ENCODE measurements at regions not wholly inside any gene's neighbourhood (a gene's known extent, or its start where the extent isn't known, plus 50 kb on each side); places are given as distances from the start of the nearest gene placed in this dataset.

GRCh38 chr4:107279733-107280132, 243.6 kb upstream of the DKK2 start:
- no peak for TF ChIP-seq CTCF (conservative IDR thresholded peaks at IDR 0.05; ENCODE audit: low read depth in 2 of 2)
- TF ChIP-seq EZH2 (IDR thresholded peaks at IDR 0.05; ENCODE audit: low read depth, unreplicated experiment): no peak
- no peak for TF ChIP-seq POLR2AphosphoS5 (IDR thresholded peaks at IDR 0.05; ENCODE audit: low read depth)
- no peak for TF ChIP-seq NANOG (IDR thresholded peaks at IDR 0.05; ENCODE audit: borderline replicate concordance)
- no peak for TF ChIP-seq EZH2phosphoT487 (IDR thresholded peaks at IDR 0.05; ENCODE audit: unreplicated experiment)
- no peak for TF ChIP-seq CREB1 (CRISPR knock-in tag; IDR thresholded peaks at IDR 0.05; ENCODE audit: low read depth)
- TF ChIP-seq, protein P1, sequence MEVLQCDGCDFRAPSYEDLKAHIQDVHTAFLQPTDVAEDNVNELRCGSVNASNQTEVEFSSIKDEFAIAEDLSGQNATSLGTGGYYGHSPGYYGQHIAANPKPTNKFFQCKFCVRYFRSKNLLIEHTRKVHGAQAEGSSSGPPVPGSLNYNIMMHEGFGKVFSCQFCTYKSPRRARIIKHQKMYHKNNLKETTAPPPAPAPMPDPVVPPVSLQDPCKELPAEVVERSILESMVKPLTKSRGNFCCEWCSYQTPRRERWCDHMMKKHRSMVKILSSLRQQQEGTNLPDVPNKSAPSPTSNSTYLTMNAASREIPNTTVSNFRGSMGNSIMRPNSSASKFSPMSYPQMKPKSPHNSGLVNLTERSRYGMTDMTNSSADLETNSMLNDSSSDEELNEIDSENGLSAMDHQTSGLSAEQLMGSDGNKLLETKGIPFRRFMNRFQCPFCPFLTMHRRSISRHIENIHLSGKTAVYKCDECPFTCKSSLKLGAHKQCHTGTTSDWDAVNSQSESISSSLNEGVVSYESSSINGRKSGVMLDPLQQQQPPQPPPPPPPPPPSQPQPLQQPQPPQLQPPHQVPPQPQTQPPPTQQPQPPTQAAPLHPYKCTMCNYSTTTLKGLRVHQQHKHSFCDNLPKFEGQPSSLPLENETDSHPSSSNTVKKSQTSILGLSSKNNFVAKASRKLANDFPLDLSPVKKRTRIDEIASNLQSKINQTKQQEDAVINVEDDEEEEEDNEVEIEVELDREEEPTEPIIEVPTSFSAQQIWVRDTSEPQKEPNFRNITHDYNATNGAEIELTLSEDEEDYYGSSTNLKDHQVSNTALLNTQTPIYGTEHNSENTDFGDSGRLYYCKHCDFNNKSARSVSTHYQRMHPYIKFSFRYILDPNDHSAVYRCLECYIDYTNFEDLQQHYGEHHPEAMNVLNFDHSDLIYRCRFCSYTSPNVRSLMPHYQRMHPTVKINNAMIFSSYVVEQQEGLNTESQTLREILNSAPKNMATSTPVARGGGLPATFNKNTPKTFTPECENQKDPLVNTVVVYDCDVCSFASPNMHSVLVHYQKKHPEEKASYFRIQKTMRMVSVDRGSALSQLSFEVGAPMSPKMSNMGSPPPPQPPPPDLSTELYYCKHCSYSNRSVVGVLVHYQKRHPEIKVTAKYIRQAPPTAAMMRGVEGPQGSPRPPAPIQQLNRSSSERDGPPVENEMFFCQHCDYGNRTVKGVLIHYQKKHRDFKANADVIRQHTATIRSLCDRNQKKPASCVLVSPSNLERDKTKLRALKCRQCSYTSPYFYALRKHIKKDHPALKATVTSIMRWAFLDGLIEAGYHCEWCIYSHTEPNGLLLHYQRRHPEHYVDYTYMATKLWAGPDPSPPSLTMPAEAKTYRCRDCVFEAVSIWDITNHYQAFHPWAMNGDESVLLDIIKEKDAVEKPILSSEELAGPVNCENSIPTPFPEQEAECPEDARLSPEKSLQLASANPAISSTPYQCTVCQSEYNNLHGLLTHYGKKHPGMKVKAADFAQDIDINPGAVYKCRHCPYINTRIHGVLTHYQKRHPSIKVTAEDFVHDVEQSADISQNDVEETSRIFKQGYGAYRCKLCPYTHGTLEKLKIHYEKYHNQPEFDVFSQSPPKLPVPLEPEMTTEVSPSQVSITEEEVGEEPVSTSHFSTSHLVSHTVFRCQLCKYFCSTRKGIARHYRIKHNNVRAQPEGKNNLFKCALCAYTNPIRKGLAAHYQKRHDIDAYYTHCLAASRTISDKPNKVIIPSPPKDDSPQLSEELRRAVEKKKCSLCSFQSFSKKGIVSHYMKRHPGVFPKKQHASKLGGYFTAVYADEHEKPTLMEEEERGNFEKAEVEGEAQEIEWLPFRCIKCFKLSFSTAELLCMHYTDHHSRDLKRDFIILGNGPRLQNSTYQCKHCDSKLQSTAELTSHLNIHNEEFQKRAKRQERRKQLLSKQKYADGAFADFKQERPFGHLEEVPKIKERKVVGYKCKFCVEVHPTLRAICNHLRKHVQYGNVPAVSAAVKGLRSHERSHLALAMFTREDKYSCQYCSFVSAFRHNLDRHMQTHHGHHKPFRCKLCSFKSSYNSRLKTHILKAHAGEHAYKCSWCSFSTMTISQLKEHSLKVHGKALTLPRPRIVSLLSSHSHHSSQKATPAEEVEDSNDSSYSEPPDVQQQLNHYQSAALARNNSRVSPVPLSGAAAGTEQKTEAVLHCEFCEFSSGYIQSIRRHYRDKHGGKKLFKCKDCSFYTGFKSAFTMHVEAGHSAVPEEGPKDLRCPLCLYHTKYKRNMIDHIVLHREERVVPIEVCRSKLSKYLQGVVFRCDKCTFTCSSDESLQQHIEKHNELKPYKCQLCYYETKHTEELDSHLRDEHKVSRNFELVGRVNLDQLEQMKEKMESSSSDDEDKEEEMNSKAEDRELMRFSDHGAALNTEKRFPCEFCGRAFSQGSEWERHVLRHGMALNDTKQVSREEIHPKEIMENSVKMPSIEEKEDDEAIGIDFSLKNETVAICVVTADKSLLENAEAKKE (CRISPR knock-in tag; IDR thresholded peaks at IDR 0.05): no peak
- no peak for TF ChIP-seq ETS1 (IDR thresholded peaks at IDR 0.05)
- no peak for TF ChIP-seq REST (IDR thresholded peaks at IDR 0.05; ENCODE audit: unreplicated experiment)
- no peak for TF ChIP-seq JUNB (IDR thresholded peaks at IDR 0.05; ENCODE audit: unreplicated experiment)

Measured in GM23338 (cell line).